Hippocampal formation (tissue), 2 donors: ENCODE measurements at regions not wholly inside any gene's neighbourhood (a gene's known extent, or its start where the extent isn't known, plus 50 kb on each side); places are given as distances from the start of the nearest gene placed in this dataset.
A peak's percentile ranks its signal among the peaks of the same experiment; 100 is the strongest.

ENCODE experiments used
- DNase-seq, 2 donors: peaks; one replicate each; lab custom pipeline; 2025; lab: John Stamatoyannopoulos, UW

DNA sequence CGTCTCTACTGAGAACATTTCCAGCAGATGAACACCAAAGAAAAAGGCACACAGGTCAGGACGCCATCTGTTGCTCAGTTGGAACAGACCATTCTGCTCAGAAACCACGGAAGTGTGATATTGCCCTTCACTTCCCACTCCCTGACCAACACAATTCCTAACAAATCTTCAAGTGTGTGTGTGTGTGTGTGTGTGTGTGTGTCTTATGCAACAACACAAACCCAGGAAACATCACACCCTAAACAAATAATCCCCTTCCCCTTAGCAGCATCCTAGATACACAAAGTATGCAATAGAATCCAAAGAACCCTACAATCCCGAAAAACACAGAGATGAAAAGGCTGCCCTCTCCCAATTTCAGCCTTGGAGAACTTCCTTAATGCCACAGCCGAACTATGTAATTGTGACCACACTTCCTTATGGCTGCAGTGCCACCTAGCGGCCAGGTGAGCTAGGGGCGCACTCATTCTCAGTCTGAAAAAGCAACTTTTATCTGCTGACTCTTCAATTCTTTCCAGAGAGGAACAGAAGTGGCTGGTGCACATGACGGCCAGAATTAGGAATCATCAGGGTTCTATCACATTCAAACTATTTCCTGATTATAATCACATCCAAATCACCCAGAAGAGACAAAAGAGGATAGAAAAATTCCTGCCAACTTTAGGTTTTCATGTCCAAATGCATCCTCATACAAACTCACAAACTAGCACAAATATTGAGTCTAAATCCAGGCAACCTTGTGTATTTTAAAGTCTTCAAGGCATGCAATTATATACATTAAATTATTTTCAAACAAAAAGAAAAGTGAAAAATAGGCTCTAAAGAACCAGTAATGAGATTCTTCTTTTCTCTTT, 164.9 kb downstream of the DHX15 start:
- DNase-seq = peak; percentile 28 to 55

DNA sequence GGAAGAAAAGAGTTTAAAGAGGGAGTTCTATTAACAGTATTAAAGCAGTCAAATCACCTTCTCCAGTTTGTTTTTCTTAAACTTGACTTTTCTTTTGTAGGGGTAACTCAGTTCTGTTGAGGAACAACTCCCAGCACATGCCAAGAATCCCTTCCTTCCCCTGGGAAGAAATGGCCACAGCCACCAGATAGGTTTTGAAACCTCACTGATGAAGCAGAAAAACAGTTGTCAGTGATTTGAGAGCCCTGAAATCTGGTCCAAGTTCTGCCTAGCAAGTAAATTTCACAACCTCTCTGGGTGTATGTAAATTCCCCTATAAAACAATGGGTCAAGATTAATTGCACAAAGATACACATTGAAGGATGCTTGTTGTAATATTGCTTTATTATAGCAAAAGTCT, 167.1 kb downstream of the DHX15 start:
- no peak for DNase-seq

DNA sequence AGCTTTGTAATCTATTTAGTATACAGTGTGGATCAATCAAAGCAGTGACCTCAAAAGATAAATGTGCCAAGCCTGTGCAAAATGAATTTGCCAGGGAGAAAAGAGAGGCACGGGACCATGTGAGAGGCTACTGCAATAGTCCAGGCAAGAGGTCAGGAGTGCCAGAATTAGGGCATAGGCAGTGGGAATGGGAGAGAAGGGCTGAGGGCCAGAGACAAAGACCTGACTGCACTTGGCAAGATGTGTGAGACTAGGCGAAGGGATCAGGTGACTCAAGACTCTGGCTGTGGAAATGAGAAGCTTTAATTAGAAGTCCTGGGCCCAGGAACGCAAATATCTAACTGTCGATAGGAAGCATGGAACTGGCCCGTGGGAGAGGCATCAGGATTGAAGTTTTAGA, 168.1 kb downstream of the DHX15 start:
- no peak for DNase-seq

DNA sequence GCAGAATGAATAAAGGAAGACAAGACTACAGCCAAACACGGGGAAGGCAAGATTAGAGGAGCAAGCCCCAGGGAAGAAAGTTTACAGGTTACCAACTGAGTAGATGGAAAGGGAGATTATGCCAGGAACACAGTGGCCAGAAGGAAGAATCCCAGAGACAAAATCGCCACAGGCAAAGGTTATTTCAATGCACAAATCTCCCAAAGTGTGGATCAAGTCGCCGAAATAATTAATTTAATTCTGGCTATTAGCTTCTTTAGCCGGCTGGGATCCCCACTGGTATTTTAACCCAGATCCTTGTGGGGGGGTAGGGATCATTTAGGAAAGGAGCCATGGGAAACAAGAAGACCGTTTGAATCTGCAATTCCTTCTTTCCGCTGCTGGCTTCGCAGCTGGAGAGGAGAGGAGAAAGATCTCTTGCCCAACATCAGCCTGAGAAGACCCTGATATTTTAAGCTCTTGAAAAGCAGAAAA, 171.0 kb downstream of the DHX15 start:
- no peak for DNase-seq

DNA sequence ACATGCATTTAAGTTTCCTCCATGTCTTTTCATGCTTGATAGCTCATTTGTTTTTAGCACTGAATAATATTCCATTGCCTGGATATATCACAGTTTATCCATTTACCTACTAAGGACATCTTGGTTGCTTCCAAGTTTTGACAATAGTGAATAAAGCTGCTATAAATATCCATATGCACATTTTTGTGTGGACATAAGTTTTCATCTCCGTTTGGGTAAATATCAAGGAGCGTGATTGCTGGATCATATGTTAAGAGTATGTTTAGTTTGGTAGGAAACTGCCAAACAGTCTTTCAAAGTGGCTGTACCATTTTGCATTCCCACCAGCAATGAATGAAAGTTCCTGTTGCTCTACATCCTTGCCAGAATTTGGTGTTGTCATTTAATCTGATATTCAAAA, 172.5 kb downstream of the DHX15 start:
- DNase-seq = no peak

DNA sequence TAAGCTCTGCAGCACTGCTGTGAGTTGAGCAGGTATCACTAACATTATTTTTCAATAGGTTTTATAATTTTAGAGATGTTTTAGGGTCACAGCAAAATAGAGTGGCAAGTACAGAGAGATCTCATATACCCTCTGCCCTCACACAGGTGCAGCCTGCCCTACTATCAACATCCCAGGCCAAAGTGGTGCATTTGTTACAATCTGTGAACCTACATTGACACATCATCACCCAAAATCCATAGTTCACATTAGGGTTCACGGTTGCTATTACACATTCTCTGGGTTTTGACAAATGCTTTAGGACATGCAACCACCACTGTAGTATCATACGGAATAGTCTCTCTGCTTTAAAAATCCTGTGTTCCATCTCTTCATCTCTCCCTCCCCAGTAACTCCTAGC, 173.1 kb downstream of the DHX15 start:
- no peak for DNase-seq

DNA sequence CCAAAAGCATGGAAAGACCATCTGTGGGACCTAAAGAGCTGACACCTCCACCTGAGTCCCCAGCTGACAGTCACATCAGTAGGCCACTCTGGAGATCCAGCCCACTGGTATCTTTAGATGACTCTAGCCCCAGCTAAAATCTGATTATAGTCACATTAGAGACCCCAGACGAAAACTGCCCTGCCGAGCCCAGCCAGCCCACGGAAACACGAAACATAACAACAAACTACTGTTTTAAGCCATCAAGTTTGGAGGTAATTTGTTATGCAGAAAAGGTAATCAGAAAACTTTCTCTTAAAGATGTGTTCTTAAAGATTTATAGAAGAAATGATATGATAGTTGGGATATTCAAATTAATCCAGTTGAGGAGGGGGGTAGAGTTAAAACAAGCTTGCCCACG, 175.7 kb downstream of the DHX15 start:
- no peak for DNase-seq

DNA sequence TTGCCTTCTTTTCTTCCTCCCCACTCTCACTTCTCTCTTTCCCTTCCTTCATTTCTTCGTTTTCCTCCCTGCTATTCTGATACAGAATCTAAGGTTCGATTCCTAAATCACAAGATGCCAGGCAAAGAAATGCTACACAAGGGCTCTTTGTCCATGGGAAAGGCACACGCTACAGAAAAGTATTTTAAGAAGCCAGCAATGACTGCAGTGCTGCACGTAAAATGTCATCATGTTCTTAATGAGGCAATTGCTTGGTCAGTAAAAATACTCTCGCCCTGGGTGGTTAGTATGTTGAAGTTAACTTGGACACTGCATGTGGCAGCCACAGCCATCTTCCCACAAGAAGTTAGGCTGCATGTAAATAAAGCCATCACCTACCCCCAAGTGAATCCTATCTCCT, 178.4 kb downstream of the DHX15 start:
- no peak for DNase-seq

DNA sequence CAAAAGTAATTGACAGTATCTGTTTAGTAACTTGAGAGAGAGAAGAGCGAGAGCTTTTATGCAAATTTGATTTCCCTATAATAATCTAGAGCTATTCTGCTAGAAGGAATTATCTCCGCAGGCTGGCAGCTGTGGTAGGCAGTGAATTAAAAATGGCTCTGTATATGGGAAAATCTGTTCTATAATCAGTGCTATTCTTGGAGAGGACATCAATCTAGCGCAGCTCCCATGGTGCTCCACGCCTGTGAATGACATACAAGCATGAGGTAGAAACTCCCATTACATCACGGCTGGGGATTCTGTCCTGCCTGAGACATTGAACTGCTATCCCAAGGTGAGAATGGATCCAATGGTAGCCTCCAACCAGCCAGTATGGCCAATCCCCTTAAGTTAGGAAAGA, 179.0 kb downstream of the DHX15 start:
- no peak for DNase-seq

DNA sequence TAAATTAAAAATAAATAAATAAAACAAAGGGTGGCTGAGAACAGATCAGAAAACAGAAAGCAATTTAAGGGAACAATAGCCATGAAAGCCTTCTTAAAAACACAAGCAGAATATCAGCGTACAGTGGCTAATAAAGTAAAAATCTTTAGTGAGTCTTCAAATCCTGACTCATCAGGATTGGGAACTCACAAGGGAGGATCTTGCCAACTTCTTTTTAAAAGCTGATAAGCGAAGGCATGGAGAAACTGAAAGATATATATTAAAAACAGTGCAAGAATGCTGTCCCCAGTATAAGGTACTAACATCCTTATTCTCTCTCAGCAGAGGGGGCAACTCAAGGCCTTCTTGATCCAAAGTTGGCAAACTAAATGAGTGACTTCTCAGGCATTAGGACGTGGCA, 180.1 kb downstream of the DHX15 start:
- DNase-seq = no peak

DNA sequence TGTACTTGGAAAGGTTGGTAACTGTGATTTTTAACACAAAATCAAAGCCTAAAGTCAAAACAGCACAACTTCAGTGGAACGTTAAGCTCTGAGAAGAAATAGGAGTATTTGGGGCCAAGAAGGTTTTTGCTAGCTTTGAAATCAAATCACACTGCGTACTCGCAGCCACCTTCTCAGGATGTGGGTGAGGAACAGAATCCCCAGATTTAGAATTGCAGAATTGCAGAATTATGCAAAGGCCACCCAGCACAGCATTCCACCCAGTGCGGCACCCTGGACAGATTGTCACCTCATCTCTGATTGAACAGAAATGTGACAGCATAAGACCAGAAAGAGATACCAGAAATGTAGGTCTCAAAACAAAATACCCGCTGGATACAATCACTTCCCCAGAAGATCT, 181.1 kb downstream of the DHX15 start:
- no peak for DNase-seq

DNA sequence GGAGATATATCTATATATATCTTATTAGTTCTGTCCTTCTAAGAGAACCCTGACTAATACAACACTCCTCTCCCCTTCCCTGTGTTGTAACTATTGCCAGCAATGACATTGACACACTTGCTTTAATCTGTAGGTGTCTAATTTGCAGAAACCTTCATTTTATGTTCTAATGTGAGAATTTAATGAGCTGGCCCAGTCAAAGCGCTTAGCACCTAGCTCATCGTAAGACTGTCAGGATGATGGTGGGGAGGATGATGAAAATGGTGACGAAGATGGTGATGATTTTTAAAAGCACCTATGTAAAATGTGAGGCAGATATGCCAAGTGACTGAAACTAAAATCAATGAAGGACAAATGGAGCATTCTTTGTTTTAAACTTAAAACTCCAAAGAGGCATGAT, 183.8 kb downstream of the DHX15 start:
- no peak for DNase-seq

DNA sequence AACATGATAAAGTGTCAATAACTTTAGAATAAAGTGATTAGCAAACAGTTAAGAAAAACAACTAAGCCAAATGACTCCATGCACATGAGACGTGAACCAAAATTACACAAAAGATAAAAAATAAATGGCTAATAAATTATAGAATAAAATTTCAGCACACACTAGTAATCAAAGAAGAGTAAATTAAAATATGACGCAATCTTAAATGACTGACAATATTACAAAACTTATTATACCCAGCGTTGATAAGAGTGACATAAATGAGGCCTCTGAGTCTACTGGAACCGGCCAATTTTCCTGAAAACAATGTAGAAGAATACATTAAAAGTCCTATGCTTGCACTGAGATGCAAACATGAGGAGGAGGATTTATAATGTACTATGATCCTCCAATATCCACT, 187.4 kb downstream of the DHX15 start:
- DNase-seq = no peak

DNA sequence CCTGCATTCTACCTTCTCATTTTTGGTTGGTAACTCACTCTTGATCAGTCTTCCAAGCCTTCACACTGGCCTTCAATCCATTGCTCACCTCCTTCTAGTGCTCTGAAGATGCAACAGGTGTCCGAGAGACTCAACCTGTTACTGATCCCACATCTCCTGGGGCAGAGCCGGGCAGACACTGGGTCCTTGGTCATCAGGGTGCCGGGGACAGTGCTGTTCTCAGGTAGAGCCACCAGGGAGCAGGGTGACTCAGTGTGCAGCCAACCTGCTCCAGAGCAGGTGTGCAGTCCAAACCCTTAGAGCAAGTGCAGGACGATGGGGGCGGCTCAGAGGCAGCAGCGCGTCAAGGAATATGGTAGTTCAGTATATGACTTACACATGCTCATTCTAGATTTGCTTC, 188.4 kb downstream of the DHX15 start:
- no peak for DNase-seq

DNA sequence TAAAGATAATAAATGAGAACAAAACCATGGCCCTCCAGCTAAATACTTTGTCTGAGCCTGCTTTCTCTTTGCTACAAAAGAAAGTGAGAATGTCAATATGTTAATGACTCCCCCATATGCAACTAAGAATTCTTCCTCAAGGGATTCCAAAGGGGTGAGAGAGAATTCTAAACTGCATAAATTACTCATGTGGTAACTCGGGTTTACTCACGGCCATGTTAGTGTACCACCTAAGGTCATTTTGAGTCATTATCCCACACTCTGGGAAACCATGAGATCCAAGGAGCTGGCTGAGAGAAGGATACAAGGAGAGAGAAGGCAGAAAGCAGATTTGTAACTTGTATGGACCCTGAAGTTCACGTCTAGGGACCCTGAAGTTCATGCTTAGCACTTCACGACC, 190.3 kb downstream of the DHX15 start:
- DNase-seq = no peak

DNA sequence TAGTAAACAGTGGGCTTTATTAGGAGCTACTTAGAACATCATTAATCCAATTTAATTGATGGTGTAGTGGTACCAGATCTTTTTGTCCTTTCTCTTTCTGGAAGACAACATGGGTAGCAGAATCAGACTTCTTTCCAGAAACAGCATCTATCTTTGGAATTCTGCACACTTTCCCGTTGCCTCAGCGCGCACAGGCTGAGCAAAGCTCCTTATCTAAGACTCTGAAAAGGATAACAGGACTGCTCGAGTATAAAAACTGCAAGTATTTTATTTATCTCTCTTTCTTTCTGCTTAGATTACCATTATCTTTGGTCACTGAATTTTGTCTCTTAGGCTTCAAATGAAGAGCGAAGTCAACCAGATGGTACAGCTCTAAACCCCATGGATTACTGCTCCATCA, 191.7 kb downstream of the DHX15 start:
- DNase-seq = no peak

DNA sequence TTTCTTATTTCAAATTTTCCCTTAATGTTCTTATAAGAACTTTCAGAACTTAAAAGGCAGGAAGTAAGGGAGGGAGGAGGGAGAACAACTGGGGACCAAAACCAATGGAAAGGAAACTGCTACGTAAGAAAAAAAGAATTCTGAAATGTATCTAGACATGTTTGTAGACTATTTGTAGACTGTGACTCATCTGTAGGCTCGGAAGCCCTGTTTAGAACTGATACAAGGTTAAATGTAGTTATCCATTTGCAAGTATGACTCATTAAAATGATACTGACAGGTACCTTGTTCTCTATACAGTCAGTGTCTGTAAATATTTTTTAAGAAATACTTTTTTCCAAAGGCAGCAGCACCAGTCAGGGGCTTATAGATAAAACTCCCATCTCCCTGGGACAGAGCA, 202.0 kb downstream of the DHX15 start:
- no peak for DNase-seq

DNA sequence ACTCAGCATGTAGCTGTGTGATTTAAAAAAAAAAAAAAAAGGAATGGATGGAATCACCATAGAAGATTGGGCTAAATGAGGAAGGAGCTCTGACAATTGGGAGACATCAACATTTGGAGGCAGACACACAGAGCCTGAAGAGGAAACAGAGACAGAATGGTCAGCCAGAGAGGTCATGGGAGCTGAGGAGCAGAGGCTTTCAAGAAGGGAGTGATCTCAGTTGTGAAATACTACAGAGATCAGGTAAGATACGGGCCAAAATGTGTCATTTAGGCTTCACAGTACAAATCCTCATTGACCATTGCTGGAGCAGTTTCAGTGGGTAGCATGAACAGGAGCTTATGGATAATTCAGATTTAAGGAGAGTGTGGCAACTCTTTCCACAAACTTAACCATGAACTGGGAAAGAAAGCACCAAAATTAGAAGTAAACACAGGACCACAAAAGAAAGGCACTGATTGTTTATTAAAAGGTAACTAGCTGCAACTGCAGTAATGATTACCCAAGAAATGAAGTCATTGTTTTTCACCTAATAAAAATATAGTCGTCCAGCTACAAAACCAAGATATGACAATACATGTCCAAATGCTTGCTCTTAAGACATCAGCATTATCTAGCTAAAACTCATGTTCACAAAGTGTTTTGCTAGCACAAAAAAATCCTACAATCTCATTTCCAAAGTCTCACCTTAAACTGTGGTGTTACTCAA, 203.2 kb downstream of the DHX15 start:
- no peak for DNase-seq

DNA sequence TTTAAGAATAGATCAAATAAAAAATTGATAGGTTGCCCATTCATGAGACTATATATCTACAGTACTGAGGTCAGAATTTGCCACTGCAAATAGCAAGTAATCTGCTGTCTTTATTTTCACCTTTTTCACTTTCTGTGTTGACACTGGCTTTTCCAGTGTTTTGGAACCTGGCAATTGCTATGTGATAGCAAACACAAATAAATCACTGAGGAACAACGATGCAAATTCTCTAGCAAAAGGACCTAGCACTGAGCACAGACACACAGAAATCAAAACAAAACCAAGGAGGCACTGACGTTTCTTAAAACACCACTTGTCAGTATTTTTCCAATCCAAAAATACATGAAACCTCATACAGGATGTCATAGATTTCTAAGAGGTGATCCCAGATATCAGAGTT, 210.7 kb downstream of the DHX15 start:
- no peak for DNase-seq

DNA sequence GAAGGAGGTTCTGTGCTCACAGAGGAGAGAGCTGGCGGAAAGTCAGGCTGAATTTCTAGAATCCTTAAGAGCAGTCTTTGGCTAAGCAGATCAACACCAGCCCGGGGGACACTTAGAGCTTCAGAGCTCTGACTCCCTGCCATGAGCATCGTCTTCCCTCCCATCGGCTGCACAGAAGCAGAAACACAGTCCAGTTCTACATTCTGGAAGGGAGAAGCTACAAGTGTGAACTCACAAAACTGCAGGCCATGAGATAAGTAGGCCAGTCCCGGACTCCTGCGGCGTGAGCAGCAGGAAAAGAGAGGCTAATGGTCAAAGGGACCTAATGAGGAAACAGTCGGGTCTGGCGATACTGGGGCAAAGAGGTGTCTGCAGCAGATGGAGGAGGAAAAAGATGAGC, 211.5 kb downstream of the DHX15 start:
- no peak for DNase-seq

DNA sequence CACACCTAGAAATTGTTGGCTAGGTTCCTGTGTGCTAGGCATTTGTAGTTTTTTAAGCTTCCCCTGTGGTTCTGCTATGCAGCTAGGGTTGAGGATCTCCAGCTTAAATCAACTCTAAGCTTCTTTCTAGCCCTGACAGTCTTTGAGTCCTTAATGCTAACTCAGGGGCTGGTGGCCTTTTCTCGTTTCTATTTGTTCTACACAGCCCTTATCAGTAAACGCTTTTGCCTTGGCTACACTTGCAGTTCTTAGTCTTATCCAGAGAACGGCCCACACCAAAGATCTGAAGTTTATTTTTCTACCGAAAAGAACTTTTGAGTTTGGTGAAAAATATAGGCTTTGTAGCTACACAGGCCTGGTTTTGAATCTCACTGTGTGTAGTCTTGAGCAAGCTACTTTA, 212.0 kb downstream of the DHX15 start:
- DNase-seq = no peak

DNA sequence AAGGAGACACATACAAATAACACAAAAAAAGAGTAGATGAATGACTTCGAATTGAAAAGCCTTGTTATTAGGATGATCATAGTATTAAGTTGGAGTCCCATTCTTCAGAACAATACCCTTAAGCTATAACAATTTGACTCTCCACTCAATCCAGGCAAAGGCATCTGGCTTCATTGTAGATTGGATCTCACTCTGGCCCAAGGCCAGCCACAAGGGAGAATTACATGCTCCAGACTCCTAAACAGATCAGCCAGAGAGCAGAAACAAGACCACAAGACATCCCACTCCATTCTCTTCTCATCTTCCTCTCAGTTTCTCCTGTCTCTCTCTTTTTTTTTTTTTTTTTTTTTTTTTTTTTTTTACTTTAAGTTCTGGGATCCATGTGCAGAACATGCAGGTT, 213.9 kb downstream of the DHX15 start:
- no peak for DNase-seq

DNA sequence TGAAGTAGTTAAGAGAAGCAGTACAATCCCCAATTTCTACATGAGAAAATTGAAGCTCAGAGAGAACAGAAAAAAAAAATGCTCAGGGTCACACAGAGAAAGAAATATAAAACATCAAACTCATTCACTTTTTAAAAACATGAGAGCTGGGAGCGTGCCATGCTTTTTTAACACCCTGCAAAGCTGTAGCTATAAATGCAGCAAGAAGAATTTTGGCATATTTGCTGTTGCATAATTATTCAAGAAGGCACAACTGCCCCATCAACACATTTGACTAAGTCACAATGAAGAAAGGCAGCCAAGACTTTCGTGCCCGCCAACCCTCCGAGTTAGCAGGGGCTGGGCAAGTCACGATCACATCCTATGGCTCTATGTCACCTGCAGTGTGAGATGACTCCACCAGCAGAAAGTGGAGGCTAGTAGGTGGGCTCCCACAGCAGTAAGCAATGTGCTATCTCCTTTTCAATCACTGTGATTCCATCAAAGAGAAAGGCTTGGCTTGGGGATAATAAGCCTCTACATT, 214.8 kb downstream of the DHX15 start:
- DNase-seq = no peak
